ENCODE measurements at regions not wholly inside any gene's neighbourhood (a gene's known extent, or its start where the extent isn't known, plus 50 kb on each side); places are given as distances from the start of the nearest gene placed in this dataset.
A peak's percentile ranks its signal among the peaks of the same experiment; 100 is the strongest.
"Not testable (repeated sequence)": the region's sequence is repeated elsewhere in the genome, so short reads cannot be mapped to it uniquely, and the experiment has no call there.

DNA sequence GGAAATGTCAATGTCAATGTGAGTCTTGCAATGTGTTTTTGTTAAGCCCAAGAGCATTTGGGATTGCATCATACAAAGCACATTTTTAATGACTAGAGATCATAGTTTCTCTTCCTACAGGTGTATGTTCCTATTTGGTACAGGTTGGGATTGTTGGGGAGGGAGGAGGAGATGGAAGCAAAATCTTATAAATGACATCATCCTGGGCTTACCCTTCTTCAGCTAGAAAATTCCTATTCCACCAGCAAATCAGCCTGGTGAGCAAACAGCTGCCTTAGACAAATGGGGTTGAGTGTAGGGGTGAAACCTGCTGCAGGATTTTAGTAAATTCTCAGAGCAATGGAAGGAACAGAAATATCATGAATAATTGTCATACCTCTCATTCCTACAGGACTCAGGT lies 165.3 kb upstream of the PLGLB2 start:
- DNase-seq (ENCODE audit: low spot score); H3K9ac ChIP-seq (ENCODE audit: low read depth in 1 of 2, low read length in 2 of 2); H3K4me3 ChIP-seq (ENCODE audit: low read depth in 1 of 3, low read length in 3 of 3); H3K36me3 ChIP-seq (ENCODE audit: control insufficient read depth in 4 of 4, insufficient read depth in 3 of 4, low read depth in 1 of 4, low read length in 3 of 4); H3K27ac ChIP-seq (ENCODE audit: low read depth in 1 of 2, low read length in 2 of 2); H3K4me1 ChIP-seq (ENCODE audit: control insufficient read depth in 4 of 4, insufficient read depth in 4 of 4, low read length in 3 of 4); H3K27me3 ChIP-seq (ENCODE audit: control insufficient read depth in 4 of 4, insufficient read depth in 4 of 4, low read length in 3 of 4); H3K9me3 ChIP-seq (ENCODE audit: control insufficient read depth in 4 of 4, low read length in 3 of 4): not testable (repeated sequence)

DNA sequence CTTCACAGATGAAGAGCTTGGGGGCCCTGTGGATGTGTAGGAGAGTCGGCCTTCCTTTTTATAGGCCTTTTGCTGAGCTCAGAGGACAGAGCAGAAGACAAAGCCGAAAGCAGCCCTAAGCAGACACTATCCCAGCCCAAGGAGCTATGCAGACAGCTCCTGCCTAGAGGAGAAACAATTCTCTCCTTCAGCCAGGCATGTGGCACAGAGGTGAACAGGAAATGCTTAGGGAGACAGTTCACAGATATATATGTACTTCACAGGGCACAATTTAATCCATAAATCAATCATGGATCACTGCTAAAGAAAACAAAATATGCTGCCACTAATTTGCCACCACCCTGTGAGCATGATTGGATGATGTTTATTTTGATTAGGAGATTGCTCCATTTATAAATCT lies 164.5 kb upstream of the PLGLB2 start:
- DNase-seq (ENCODE audit: low spot score); H3K4me1 ChIP-seq (ENCODE audit: control insufficient read depth in 4 of 4, insufficient read depth in 4 of 4, low read length in 3 of 4); H3K36me3 ChIP-seq (ENCODE audit: control insufficient read depth in 4 of 4, insufficient read depth in 3 of 4, low read depth in 1 of 4, low read length in 3 of 4); H3K27me3 ChIP-seq (ENCODE audit: control insufficient read depth in 4 of 4, insufficient read depth in 4 of 4, low read length in 3 of 4); H3K4me3 ChIP-seq (ENCODE audit: low read depth in 1 of 3, low read length in 3 of 3); H3K9me3 ChIP-seq (ENCODE audit: control insufficient read depth in 4 of 4, low read length in 3 of 4); H3K9ac ChIP-seq (ENCODE audit: low read depth in 1 of 2, low read length in 2 of 2); H3K27ac ChIP-seq (ENCODE audit: low read depth in 1 of 2, low read length in 2 of 2): not testable (repeated sequence)
- WGBS = 98% methylated on average over 2 of the region's 2 CpGs

GRCh38 chr2:87583803-87584202 lies 164.1 kb upstream of the PLGLB2 start:
- H3K27ac ChIP-seq (ENCODE audit: low read depth in 1 of 2, low read length in 2 of 2); H3K9ac ChIP-seq (ENCODE audit: low read depth in 1 of 2, low read length in 2 of 2); DNase-seq (ENCODE audit: low spot score); H3K4me1 ChIP-seq (ENCODE audit: control insufficient read depth in 4 of 4, insufficient read depth in 4 of 4, low read length in 3 of 4); H3K36me3 ChIP-seq (ENCODE audit: control insufficient read depth in 4 of 4, insufficient read depth in 3 of 4, low read depth in 1 of 4, low read length in 3 of 4); H3K27me3 ChIP-seq (ENCODE audit: control insufficient read depth in 4 of 4, insufficient read depth in 4 of 4, low read length in 3 of 4); H3K9me3 ChIP-seq (ENCODE audit: control insufficient read depth in 4 of 4, low read length in 3 of 4): not testable (repeated sequence)
- peak overlapping the region in 1 of 3 donors; percentile 15 for H3K4me3 ChIP-seq (ENCODE audit: low read depth in 1 of 3, low read length in 3 of 3)
- WGBS = 55% methylated on average over 13 of the region's 15 CpGs

DNA sequence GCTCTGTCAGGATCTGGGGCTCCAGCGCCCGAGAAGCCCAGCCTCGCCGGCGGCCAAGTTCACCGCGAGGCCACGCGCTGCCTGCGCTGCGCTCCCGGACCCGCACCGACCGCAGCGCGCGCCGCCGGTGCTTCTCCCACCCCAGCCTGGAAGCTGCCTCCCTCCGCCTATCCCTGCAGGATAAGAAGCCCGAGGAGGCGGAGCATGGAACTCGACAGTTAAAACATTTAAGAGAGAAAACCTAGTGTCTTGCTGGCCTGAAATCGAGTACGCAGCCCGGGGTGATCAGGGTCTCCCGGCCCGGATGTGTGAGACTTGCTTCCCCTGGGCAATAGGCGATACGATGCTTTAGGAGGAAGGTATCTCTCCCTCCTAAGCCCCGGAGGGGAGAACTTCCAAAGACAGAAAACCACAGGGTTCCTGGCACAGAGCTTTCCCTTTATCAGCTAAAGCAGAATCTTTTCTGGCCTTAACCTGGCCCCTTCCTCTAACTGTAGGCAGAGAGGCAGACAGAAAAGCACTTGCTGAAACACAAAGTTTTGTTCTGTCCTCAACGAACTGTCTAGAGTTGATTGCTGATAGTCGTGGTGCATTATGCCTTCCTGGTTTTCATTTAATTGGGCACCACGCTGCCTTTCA lies 163.5 kb upstream of the PLGLB2 start:
- not testable (repeated sequence) for DNase-seq (ENCODE audit: low spot score); H3K9me3 ChIP-seq (ENCODE audit: control insufficient read depth in 4 of 4, low read length in 3 of 4); H3K27ac ChIP-seq (ENCODE audit: low read depth in 1 of 2, low read length in 2 of 2); H3K27me3 ChIP-seq (ENCODE audit: control insufficient read depth in 4 of 4, insufficient read depth in 4 of 4, low read length in 3 of 4); H3K4me1 ChIP-seq (ENCODE audit: control insufficient read depth in 4 of 4, insufficient read depth in 4 of 4, low read length in 3 of 4); H3K9ac ChIP-seq (ENCODE audit: low read depth in 1 of 2, low read length in 2 of 2); H3K36me3 ChIP-seq (ENCODE audit: control insufficient read depth in 4 of 4, insufficient read depth in 3 of 4, low read depth in 1 of 4, low read length in 3 of 4)
- 18% methylated on average over 32 of the region's 35 CpGs for WGBS
- H3K4me3 ChIP-seq (ENCODE audit: low read depth in 1 of 3, low read length in 3 of 3) = peak overlapping the region in 1 of 3 donors; percentile 15

DNA sequence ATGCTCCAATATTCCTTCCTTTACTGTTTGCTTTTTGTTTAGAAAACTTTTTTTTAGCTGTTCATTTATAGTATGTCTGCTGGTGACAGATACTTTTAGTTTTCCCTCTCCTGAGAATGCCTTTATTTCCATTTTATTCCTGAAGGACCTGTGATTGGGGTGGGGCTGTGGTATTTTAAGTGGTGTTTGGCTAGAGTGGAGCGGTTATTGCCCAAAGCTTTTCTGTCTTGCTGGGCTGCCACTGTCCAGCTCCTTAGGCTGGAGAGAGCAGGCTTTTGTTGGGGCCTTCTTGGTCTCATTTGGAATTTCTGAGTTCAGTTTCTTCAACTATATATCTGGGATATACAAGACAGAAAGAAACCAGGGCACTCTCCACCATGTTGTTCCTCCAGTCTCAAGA lies 160.0 kb upstream of the PLGLB2 start:
- H3K4me3 ChIP-seq (ENCODE audit: low read depth in 1 of 3, low read length in 3 of 3); H3K36me3 ChIP-seq (ENCODE audit: control insufficient read depth in 4 of 4, insufficient read depth in 3 of 4, low read depth in 1 of 4, low read length in 3 of 4); DNase-seq (ENCODE audit: low spot score); H3K27me3 ChIP-seq (ENCODE audit: control insufficient read depth in 4 of 4, insufficient read depth in 4 of 4, low read length in 3 of 4); H3K9ac ChIP-seq (ENCODE audit: low read depth in 1 of 2, low read length in 2 of 2); H3K4me1 ChIP-seq (ENCODE audit: control insufficient read depth in 4 of 4, insufficient read depth in 4 of 4, low read length in 3 of 4); H3K27ac ChIP-seq (ENCODE audit: low read depth in 1 of 2, low read length in 2 of 2); H3K9me3 ChIP-seq (ENCODE audit: control insufficient read depth in 4 of 4, low read length in 3 of 4): not testable (repeated sequence)
- no CpG with 5 or more reads among the region's 1 CpG for WGBS

DNA sequence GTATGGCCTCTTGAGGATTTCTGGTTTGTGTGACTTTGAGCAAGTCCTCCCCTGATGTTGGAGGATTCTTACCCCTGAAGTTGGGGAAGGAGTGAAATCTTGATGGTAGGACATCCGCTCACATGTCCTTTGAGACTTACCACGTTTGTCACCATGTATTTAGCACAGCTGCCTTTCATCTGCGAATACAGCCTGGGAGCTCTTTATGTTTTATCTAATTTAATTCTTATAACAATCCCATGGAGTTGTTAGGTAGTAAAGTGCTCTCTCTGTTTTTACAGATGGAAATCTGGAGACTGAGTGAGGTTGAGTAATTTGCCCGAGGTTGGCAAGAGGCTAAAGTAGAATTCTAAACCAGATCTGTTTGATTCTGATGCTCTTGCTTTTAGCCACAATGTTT lies 154.9 kb upstream of the PLGLB2 start:
- not testable (repeated sequence) for H3K9ac ChIP-seq (ENCODE audit: low read depth in 1 of 2, low read length in 2 of 2); H3K27me3 ChIP-seq (ENCODE audit: control insufficient read depth in 4 of 4, insufficient read depth in 4 of 4, low read length in 3 of 4); H3K4me3 ChIP-seq (ENCODE audit: low read depth in 1 of 3, low read length in 3 of 3); H3K9me3 ChIP-seq (ENCODE audit: control insufficient read depth in 4 of 4, low read length in 3 of 4); H3K36me3 ChIP-seq (ENCODE audit: control insufficient read depth in 4 of 4, insufficient read depth in 3 of 4, low read depth in 1 of 4, low read length in 3 of 4); DNase-seq (ENCODE audit: low spot score); H3K4me1 ChIP-seq (ENCODE audit: control insufficient read depth in 4 of 4, insufficient read depth in 4 of 4, low read length in 3 of 4); H3K27ac ChIP-seq (ENCODE audit: low read depth in 1 of 2, low read length in 2 of 2)
- 95% methylated on average over 3 of the region's 4 CpGs for WGBS
